GM12872 (cell line): ENCODE measurements at regions not wholly inside any gene's neighbourhood (a gene's known extent, or its start where the extent isn't known, plus 50 kb on each side); places are given as distances from the start of the nearest gene placed in this dataset.

Experiments used
- CTCF ChIP-seq: IDR thresholded peaks from 3 replicates; pipeline ENCODE4 v1.5.1; 2011; ENCODE audit warnings: low read depth, mild to moderate bottlenecking, low read length, moderate library complexity; ENCODE audit not compliant: insufficient read depth

GRCh38 chr21:43313221-43313938 is 113.6 kb downstream of the SIK1 start:
- TF ChIP-seq CTCF: no peak

- no peak for TF ChIP-seq CTCF
These were observed 114.2 kb downstream of the SIK1 start for GRCh38 chr21:43312751-43313169.

- no peak for TF ChIP-seq CTCF
These were observed 114.9 kb downstream of the SIK1 start for GRCh38 chr21:43312011-43312410.

GRCh38 chr21:43311301-43311817 is 115.6 kb downstream of the SIK1 start:
- no peak for TF ChIP-seq CTCF

- no peak for TF ChIP-seq CTCF
These were observed 118.1 kb downstream of the SIK1 start for GRCh38 chr21:43308815-43309283.

GRCh38 chr21:43308101-43308814 is 118.7 kb downstream of the SIK1 start:
- TF ChIP-seq CTCF: no peak

- no peak for TF ChIP-seq CTCF
These were observed 119.3 kb downstream of the SIK1 start for GRCh38 chr21:43307677-43308070.
